ENCODE measurements at regions not wholly inside any gene's neighbourhood (a gene's known extent, or its start where the extent isn't known, plus 50 kb on each side); places are given as distances from the start of the nearest gene placed in this dataset.

GRCh38 chr9:117643288-117643654, 60.9 kb upstream of the TLR4 start:
- TF ChIP-seq CTCF (conservative IDR thresholded peaks at IDR 0.05) (no peak), EZH2 (IDR thresholded peaks at IDR 0.05; ENCODE audit: low read depth) (no peak)
